Transverse colon (tissue), 4 donors: ENCODE measurements at regions not wholly inside any gene's neighbourhood (a gene's known extent, or its start where the extent isn't known, plus 50 kb on each side); places are given as distances from the start of the nearest gene placed in this dataset.

Experiments
- DNase-seq: peaks from one replicate; pipeline ENCODE4 v3.0.0-alpha.2; 2019
- H3K27ac ChIP-seq, 4 donors: fragments of 200-600 bp; sonication (generic); 2 replicates each; pipeline ENCODE4 v1.5.1; 2016 to 2018; ENCODE audit warnings: inconsistent platforms in 4 of 4
- H3K27me3 ChIP-seq: fragments of 200-600 bp; sonication (generic); 2 replicates; pipeline ENCODE4 v1.5.1; 2017; ENCODE audit warnings: inconsistent platforms
- H3K36me3 ChIP-seq, 4 donors: fragments of 200-600 bp; sonication (generic); 2 replicates each; pipeline ENCODE4 v1.5.1; 2017 to 2019; ENCODE audit warnings: inconsistent platforms in 4 of 4
- H3K4me1 ChIP-seq, 4 donors: fragments of 200-600 bp; sonication (generic); 2 replicates each; pipeline ENCODE4 v1.5.1; 2017 to 2020; ENCODE audit warnings: inconsistent platforms in 4 of 4
- H3K4me3 ChIP-seq, 4 donors: fragments of 200-600 bp; sonication (generic); 1 replicate in 1 of 4; 2 replicates in 3 of 4; pipeline versions ENCODE4 v1.5.1 to v1.6.1; 2017 to 2019; ENCODE audit warnings: inconsistent platforms in 4 of 4
- H3K9me3 ChIP-seq, 2 donors: fragments of 200-600 bp; sonication (generic); 2 replicates each; pipeline ENCODE4 v1.5.1; 2017 to 2019; ENCODE audit warnings: inconsistent platforms in 2 of 2
- CTCF ChIP-seq, 5 experiments: fragments of 200-600 bp in 3 of 5; fragments of 450-650 bp in 2 of 5; sonication (generic) in 3 of 5; IDR thresholded peaks; 1 replicate in 2 of 5; 2 replicates in 3 of 5; pipeline ENCODE4 v1.5.1; 2016 to 2017; ENCODE audit warnings: antibody characterized with exemption in 5 of 5, inconsistent platforms in 3 of 5, mild to moderate bottlenecking in 2 of 5, moderate library complexity in 1 of 5
- EP300 ChIP-seq: sonication (generic); formaldehyde crosslinking; IDR thresholded peaks from one replicate; pipeline ENCODE4 v1.6.1; 2017; ENCODE audit warnings: antibody characterized with exemption, low read depth
- POLR2A ChIP-seq: fragments of 450-650 bp; IDR thresholded peaks from one replicate; pipeline ENCODE4 v1.6.1; 2016; ENCODE audit warnings: antibody characterized with exemption, mild to moderate bottlenecking, moderate library complexity
- POLR2AphosphoS5 ChIP-seq, 3 donors: sonication (generic); formaldehyde crosslinking; IDR thresholded peaks; one replicate each; pipeline ENCODE4 v1.6.1; 2016; ENCODE audit warnings: antibody characterized with exemption in 3 of 3
- WGBS, 2 donors: methylation state at CpG; one replicate each; pipeline ENCODE4 v1.1.5; 2018; ENCODE audit warnings: low coverage in 1 of 2; 5-methylcytosine and 5-hydroxymethylcytosine counted together
- in situ Hi-C, 4 donors: fragments of 200-750 bp; cut with MboI; loops; one replicate each; pipeline versions ENCODE4 v1.15.0 to v1.15.1; 2017; ENCODE audit warnings: low sequenced_read_pairs in 3 of 4, low pct_ligation_motif_present in 1 of 4, low pct_unique_long_range_greater_than_20kb in 1 of 4
- intact Hi-C: fragments of 100-400 bp; cut with DNase I; formaldehyde crosslinking; loops from one replicate; pipeline ENCODE4 v1.15.1; 2023; ENCODE audit warnings: low total_unique reads

DNA sequence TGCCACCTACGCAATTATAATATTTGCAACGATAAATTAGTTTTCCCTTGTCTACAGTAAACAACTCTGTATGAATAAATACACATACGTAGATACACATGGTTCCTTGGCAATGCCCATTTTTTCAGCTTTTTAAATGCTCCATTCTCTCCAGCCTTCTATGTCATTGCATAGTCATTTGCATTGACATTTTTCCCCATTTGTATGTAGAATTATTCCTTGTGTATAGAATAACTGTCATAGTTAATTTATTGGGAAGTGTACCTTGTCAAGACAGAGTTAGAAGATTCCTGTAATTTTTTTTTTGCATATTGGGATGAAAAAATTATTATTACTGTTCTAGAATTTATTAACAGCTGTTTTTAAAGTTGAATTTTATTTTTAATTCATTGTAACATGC, 736.7 kb upstream of the DPPA4 start:
- no peak for DNase-seq
- Histone ChIP-seq H3K36me3 (no peaks in the 10 kb centered on the region), H3K27me3 (no peaks in the 10 kb centered on the region), H3K27ac (no peak overlapping the region), H3K4me1 (no peaks in the 10 kb centered on the region), H3K4me3 (no peak overlapping the region), H3K9me3 (no peaks in the 10 kb centered on the region)
- TF ChIP-seq POLR2AphosphoS5 (IDR thresholded peaks at IDR 0.05) (no peak), POLR2A (no peak), CTCF (IDR thresholded peaks at IDR 0.05) (no peak), EP300 (no peak)
- in situ Hi-C loops (no loop called here), intact Hi-C loops (no loop called here)
- 88 to 95% methylated on average over 3 of the region's 3 CpGs for WGBS, 2 donors

DNA sequence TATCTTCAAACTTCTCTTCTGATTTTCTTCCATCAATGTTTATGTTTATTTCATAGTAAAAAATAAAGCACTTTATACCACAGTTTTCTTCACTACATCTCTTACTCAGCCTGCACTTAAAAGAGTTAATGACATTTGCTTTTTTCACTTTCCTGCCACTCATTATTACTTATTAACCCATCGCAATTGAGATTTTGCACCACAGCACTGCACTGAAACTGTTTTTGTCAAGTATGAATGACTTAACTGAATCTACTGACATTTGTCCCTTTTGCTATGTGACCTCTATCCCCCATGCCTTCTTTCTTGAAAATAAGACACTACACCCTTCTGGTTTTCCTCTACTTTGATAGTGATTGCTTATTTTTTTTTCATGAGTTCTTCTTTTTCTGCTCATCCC, 739.7 kb upstream of the DPPA4 start:
- no peak for TF ChIP-seq EP300
- TF ChIP-seq POLR2A, result no peak
- TF ChIP-seq CTCF (IDR thresholded peaks at IDR 0.05), result no peak
- no peak for TF ChIP-seq POLR2AphosphoS5 (IDR thresholded peaks at IDR 0.05)
- H3K4me1 ChIP-seq, result no peaks in the 10 kb centered on the region
- H3K36me3 ChIP-seq, result no peaks in the 10 kb centered on the region
- no peak overlapping the region for H3K4me3 ChIP-seq
- H3K27ac ChIP-seq, result no peak overlapping the region
- intact Hi-C loops (no loop called here), in situ Hi-C loops (no loop called here)
- 63 to 78% methylated on average over 1 of the region's 1 CpG for WGBS, 2 donors
- H3K9me3 ChIP-seq, result no peaks in the 10 kb centered on the region
- no peak for DNase-seq
- no peaks in the 10 kb centered on the region for H3K27me3 ChIP-seq

DNA sequence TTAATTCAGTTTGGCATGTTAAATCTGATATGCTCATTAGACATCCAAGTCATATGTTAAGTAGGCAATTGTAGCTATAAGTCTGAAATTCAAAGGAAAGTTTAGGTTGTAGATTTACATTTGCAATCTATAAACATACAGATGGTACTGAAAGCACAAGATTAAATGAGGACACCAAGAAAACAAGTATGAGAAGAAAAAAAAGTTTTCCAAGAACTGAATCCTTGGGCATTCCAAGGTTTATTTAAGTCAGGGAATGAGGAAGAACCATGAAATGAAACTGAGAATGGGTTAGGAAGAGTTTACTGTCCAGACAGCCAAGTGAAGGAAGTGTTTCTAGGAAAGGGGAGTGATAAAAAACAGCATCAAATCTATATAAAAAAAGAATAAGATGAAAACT, 756.1 kb upstream of the DPPA4 start:
- TF ChIP-seq POLR2A (no peak), EP300 (no peak), POLR2AphosphoS5 (IDR thresholded peaks at IDR 0.05) (no peak), CTCF (IDR thresholded peaks at IDR 0.05) (no peak)
- DNase-seq, result no peak
- H3K27me3 ChIP-seq, result no peaks in the 10 kb centered on the region
- no peaks in the 10 kb centered on the region for H3K36me3 ChIP-seq
- H3K4me3 ChIP-seq, result no peak overlapping the region
- no peaks in the 10 kb centered on the region for H3K4me1 ChIP-seq
- no peak overlapping the region for H3K27ac ChIP-seq
- H3K9me3 ChIP-seq, result no peaks in the 10 kb centered on the region
- in situ Hi-C loops (no loop called here), intact Hi-C loops (no loop called here)

DNA sequence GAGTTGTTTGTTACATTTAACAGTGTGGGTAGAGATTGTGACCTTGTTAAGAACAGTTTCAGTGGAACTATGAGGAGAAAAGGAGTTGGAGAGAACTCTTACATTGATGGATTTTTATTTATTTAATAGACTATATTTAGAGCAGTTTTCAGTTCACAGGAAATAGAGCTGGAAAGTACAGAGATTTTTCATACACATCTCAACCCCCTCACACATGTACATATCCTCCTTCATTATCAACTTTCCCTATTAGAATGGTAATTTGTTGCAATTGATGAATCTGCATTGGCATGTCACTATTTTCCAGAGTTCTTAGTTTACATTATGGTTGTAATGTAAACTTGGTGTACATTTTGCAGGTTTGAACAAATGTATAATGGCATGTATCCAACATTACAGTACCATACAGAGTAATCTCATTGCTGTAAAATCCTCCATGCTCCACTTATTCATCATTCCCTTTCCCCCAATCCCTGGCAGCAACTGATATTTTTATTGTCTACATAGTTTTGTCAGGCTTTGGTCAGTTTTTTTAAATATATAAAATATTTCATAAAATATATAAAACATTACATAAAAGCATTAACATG, 756.6 kb upstream of the DPPA4 start:
- no peak for TF ChIP-seq POLR2A
- TF ChIP-seq CTCF (IDR thresholded peaks at IDR 0.05), result no peak
- no peak for TF ChIP-seq EP300
- TF ChIP-seq POLR2AphosphoS5 (IDR thresholded peaks at IDR 0.05), result no peak
- in situ Hi-C loops (no loop called here), intact Hi-C loops (no loop called here)
- no peaks in the 10 kb centered on the region for H3K27me3 ChIP-seq
- H3K27ac ChIP-seq, result no peak overlapping the region
- no peaks in the 10 kb centered on the region for H3K4me1 ChIP-seq
- H3K4me3 ChIP-seq, result no peak overlapping the region
- H3K36me3 ChIP-seq, result no peaks in the 10 kb centered on the region
- H3K9me3 ChIP-seq, result no peaks in the 10 kb centered on the region
- DNase-seq, result no peak
